ENCODE measurements at regions not wholly inside any gene's neighbourhood (a gene's known extent, or its start where the extent isn't known, plus 50 kb on each side); places are given as distances from the start of the nearest gene placed in this dataset.

GRCh38 chr3:116842254-116842957 lies 132.8 kb downstream of the TUSC7 start:
- TF ChIP-seq CTCF (IDR thresholded peaks at IDR 0.05) (no peak), POLR2A (IDR thresholded peaks at IDR 0.05) (no peak), POLR2AphosphoS5 (IDR thresholded peaks at IDR 0.05) (no peak)
